Mesendoderm (in vitro differentiated cells): ENCODE measurements at regions not wholly inside any gene's neighbourhood (a gene's known extent, or its start where the extent isn't known, plus 50 kb on each side); places are given as distances from the start of the nearest gene placed in this dataset.
A peak's percentile ranks its signal among the peaks of the same experiment; 100 is the strongest.

Experiments
- DNase-seq: peaks from one replicate; pipeline ENCODE4 v3.0.0; 2013
- H2AK5ac ChIP-seq: 2 replicates; pipeline ENCODE4 v1.6.1; 2013; ENCODE audit warnings: low read length, inconsistent platforms
- H2BK120ac ChIP-seq: 2 replicates; pipeline ENCODE4 v1.6.1; 2013; ENCODE audit warnings: low read depth, mild to moderate bottlenecking, low read length, moderate library complexity, mixed read lengths
- H2BK15ac ChIP-seq: replicated peaks from 2 replicates; pipeline ENCODE4 v1.6.1; 2013; ENCODE audit warnings: low read depth, mild to moderate bottlenecking, moderate library complexity
- H2BK5ac ChIP-seq: 2 replicates; pipeline ENCODE4 v1.6.1; 2013; ENCODE audit warnings: low read length, inconsistent platforms
- H3K18ac ChIP-seq: 2 replicates; pipeline ENCODE4 v1.6.1; 2013; ENCODE audit warnings: mild to moderate bottlenecking, low read length, mixed read lengths
- H3K23ac ChIP-seq: one replicate; pipeline ENCODE4 v1.6.1; 2013; ENCODE audit warnings: low read length
- H3K27ac ChIP-seq: 2 replicates; pipeline ENCODE4 v1.5.1; 2013; ENCODE audit warnings: low read depth, mild to moderate bottlenecking, inconsistent platforms, low read length, moderate library complexity
- H3K27me3 ChIP-seq: 2 replicates; pipeline ENCODE4 v1.6.1; 2013; ENCODE audit warnings: low read length, control low read depth, mild to moderate bottlenecking, inconsistent platforms; ENCODE audit not compliant: insufficient read depth, poor library complexity
- H3K36me3 ChIP-seq: 2 replicates; pipeline ENCODE4 v1.6.1; 2013; ENCODE audit warnings: low read length, inconsistent platforms; ENCODE audit not compliant: control insufficient read depth, insufficient read depth
- H3K4ac ChIP-seq: one replicate; pipeline ENCODE4 v1.6.1; 2013; ENCODE audit warnings: low read depth, mild to moderate bottlenecking, low read length, moderate library complexity
- H3K4me1 ChIP-seq: 2 replicates; pipeline ENCODE4 v1.6.1; 2013; ENCODE audit warnings: low read depth, low read length, inconsistent platforms; ENCODE audit not compliant: control insufficient read depth
- H3K4me2 ChIP-seq: 2 replicates; pipeline ENCODE4 v1.6.1; 2013; ENCODE audit warnings: low read length
- H3K4me3 ChIP-seq: 2 replicates; pipeline ENCODE4 v1.5.1; 2013; ENCODE audit warnings: mild to moderate bottlenecking, low read length
- H3K56ac ChIP-seq: one replicate; pipeline ENCODE4 v1.6.1; 2013; ENCODE audit warnings: low read length
- H3K79me1 ChIP-seq: 2 replicates; pipeline ENCODE4 v1.6.1; 2013; ENCODE audit warnings: low read length, inconsistent platforms
- H3K79me2 ChIP-seq: 2 replicates; pipeline ENCODE4 v1.6.1; 2013; ENCODE audit warnings: mild to moderate bottlenecking, low read length; ENCODE audit not compliant: control insufficient read depth, insufficient read depth
- H3K9ac ChIP-seq: 2 replicates; pipeline ENCODE4 v1.6.1; 2013; ENCODE audit warnings: low read length, inconsistent platforms
- H4K5ac ChIP-seq: one replicate; pipeline ENCODE4 v1.6.1; 2013; ENCODE audit warnings: low read length
- H4K8ac ChIP-seq: one replicate; pipeline ENCODE4 v1.6.1; 2013; ENCODE audit warnings: low read depth, mild to moderate bottlenecking, control low read depth, low read length, moderate library complexity
- WGBS: extraction: QIAGEN DNeasy Blood & Tissue Kit; methylation state at CpG from one replicate; pipeline ENCODE4 v1.1.7; 2013; ENCODE audit warnings: low lambda C conversion rate, missing lambda C conversion rate; ENCODE audit not compliant: insufficient coverage; ENCODE audit errors: extremely low coverage; 5-methylcytosine and 5-hydroxymethylcytosine counted together

DNA sequence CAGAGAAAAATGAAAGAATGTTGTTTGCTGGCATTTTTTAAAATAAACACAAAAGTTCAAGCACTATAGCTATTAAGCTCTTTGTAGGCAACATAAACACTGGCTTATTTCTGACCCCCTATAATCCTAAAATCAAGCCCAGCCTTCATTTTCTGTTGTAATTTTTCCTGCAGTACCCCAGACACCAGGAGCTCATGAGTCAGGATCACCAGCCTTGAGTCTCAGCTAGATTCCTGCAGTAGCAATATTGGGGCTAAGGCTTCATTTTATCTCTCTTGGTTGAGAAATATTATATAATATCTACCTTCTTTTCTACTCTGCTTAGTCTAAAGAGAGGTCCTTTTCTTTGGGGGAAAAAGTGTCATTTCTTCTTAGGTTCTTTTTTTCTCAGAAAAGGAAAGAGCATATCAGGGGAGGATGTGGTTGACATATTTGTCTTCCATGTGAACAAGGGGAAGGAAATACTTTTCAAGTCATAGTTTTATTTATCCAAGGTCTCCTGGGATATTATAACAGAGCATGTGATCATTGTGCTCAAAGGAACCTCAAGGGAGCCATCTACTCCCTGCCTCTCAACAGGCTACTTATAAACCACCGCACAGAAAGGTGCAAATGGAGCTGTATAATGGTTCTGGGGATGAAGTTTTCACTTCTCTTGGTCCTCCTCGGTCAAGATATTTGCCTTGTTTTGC lies 678.3 kb upstream of the NR3C2 start:
- no peak overlapping the region for H3K9ac ChIP-seq
- H3K4me2 ChIP-seq = no peak overlapping the region
- no CpG with 5 or more reads among the region's 2 CpGs for WGBS
- no peak overlapping the region for H3K23ac ChIP-seq
- no peak overlapping the region for H3K4me3 ChIP-seq
- no peak overlapping the region for H4K5ac ChIP-seq
- H3K79me1 ChIP-seq = no peaks in the 10 kb centered on the region
- H3K27ac ChIP-seq = no peak overlapping the region
- H3K79me2 ChIP-seq = no peaks in the 10 kb centered on the region
- H2BK5ac ChIP-seq = no peak overlapping the region
- no peak overlapping the region for H2BK120ac ChIP-seq
- no peak for DNase-seq
- no peaks in the 10 kb centered on the region for H3K27me3 ChIP-seq
- no peak overlapping the region for H2AK5ac ChIP-seq
- H2BK15ac ChIP-seq = no peak overlapping the region
- no peaks in the 10 kb centered on the region for H3K36me3 ChIP-seq
- no peaks in the 10 kb centered on the region for H3K4me1 ChIP-seq
- H3K56ac ChIP-seq = no peak overlapping the region
- H3K4ac ChIP-seq = no peak overlapping the region
- H3K18ac ChIP-seq = no peak overlapping the region
- H4K8ac ChIP-seq = no peak overlapping the region

GRCh38 chr4:149116806-149117205 lies 674.6 kb upstream of the NR3C2 start:
- H3K4ac ChIP-seq = no peak overlapping the region
- no peak for DNase-seq
- H3K27ac ChIP-seq = no peak overlapping the region
- H3K9ac ChIP-seq = no peak overlapping the region
- H3K36me3 ChIP-seq = no peaks in the 10 kb centered on the region
- no peak overlapping the region for H2BK5ac ChIP-seq
- no peak overlapping the region for H2AK5ac ChIP-seq
- no peaks in the 10 kb centered on the region for H3K79me1 ChIP-seq
- no peaks in the 10 kb centered on the region for H3K27me3 ChIP-seq
- H3K56ac ChIP-seq = no peak overlapping the region
- no peak overlapping the region for H3K4me2 ChIP-seq
- no peak overlapping the region for H2BK120ac ChIP-seq
- H4K5ac ChIP-seq = no peak overlapping the region
- no CpG with 5 or more reads among the region's 2 CpGs for WGBS
- no peaks in the 10 kb centered on the region for H3K79me2 ChIP-seq
- H3K18ac ChIP-seq = no peak overlapping the region
- no peak overlapping the region for H2BK15ac ChIP-seq
- no peak overlapping the region for H4K8ac ChIP-seq
- H3K4me3 ChIP-seq = no peak overlapping the region
- H3K23ac ChIP-seq = no peak overlapping the region
- no peaks in the 10 kb centered on the region for H3K4me1 ChIP-seq

GRCh38 chr4:149113804-149114430 lies 671.7 kb upstream of the NR3C2 start:
- no peak overlapping the region for H4K5ac ChIP-seq
- H2BK5ac ChIP-seq = no peak overlapping the region
- DNase-seq = no peak
- no peaks in the 10 kb centered on the region for H3K79me2 ChIP-seq
- H3K27me3 ChIP-seq = no peaks in the 10 kb centered on the region
- H3K36me3 ChIP-seq = no peaks in the 10 kb centered on the region
- H3K4ac ChIP-seq = no peak overlapping the region
- WGBS = no CpG with 5 or more reads among the region's 1 CpG
- no peak overlapping the region for H3K27ac ChIP-seq
- no peak overlapping the region for H2BK120ac ChIP-seq
- H3K56ac ChIP-seq = no peak overlapping the region
- H3K23ac ChIP-seq = no peak overlapping the region
- no peak overlapping the region for H2BK15ac ChIP-seq
- H4K8ac ChIP-seq = no peak overlapping the region
- no peak overlapping the region for H3K4me2 ChIP-seq
- H3K4me1 ChIP-seq = no peaks in the 10 kb centered on the region
- H3K18ac ChIP-seq = no peak overlapping the region
- no peaks in the 10 kb centered on the region for H3K79me1 ChIP-seq
- no peak overlapping the region for H3K4me3 ChIP-seq
- no peak overlapping the region for H2AK5ac ChIP-seq
- no peak overlapping the region for H3K9ac ChIP-seq

DNA sequence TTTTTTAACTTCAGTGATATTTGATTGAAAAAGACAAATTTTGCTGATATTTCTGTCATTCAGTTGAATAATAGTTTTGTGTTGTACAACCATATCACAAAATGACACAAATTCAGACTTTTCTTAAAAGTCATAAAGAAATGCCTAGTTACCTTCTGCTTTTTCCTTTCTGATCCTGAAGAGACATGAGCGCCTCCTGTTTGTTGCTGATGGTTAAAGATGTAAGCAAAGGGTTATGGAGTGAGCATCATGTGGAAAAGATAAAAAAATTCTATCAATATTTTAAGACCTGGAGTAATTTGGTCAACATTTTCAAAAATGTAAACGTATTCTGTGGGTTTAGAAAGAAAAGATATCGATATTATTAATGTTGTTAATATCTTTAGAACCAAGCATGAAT lies 669.9 kb upstream of the NR3C2 start:
- no peak overlapping the region for H3K9ac ChIP-seq
- no peak overlapping the region for H3K4me2 ChIP-seq
- no peak overlapping the region for H2BK15ac ChIP-seq
- H3K36me3 ChIP-seq = no peaks in the 10 kb centered on the region
- H3K18ac ChIP-seq = no peak overlapping the region
- H3K4me1 ChIP-seq = no peaks in the 10 kb centered on the region
- no peak overlapping the region for H2AK5ac ChIP-seq
- H2BK120ac ChIP-seq = no peak overlapping the region
- no peak overlapping the region for H2BK5ac ChIP-seq
- DNase-seq = peak; percentile 8
- no peak overlapping the region for H4K5ac ChIP-seq
- H4K8ac ChIP-seq = no peak overlapping the region
- no peak overlapping the region for H3K23ac ChIP-seq
- no peak overlapping the region for H3K4ac ChIP-seq
- H3K27ac ChIP-seq = no peak overlapping the region
- H3K4me3 ChIP-seq = no peak overlapping the region
- no peaks in the 10 kb centered on the region for H3K27me3 ChIP-seq
- WGBS = 100% methylated on average over 2 of the region's 3 CpGs
- no peak overlapping the region for H3K56ac ChIP-seq
- H3K79me2 ChIP-seq = no peaks in the 10 kb centered on the region
- no peaks in the 10 kb centered on the region for H3K79me1 ChIP-seq

- no peaks in the 10 kb centered on the region for H3K4me1 ChIP-seq
- H3K18ac ChIP-seq = no peak overlapping the region
- H2BK5ac ChIP-seq = no peak overlapping the region
- no peak overlapping the region for H2BK15ac ChIP-seq
- H3K56ac ChIP-seq = no peak overlapping the region
- no peak overlapping the region for H3K4me3 ChIP-seq
- H3K79me2 ChIP-seq = no peaks in the 10 kb centered on the region
- no peak overlapping the region for H3K27ac ChIP-seq
- DNase-seq = no peak
- no peaks in the 10 kb centered on the region for H3K27me3 ChIP-seq
- no peak overlapping the region for H2BK120ac ChIP-seq
- H3K23ac ChIP-seq = no peak overlapping the region
- no peak overlapping the region for H2AK5ac ChIP-seq
- no peak overlapping the region for H3K4me2 ChIP-seq
- H3K79me1 ChIP-seq = no peaks in the 10 kb centered on the region
- H3K9ac ChIP-seq = no peak overlapping the region
- no peak overlapping the region for H4K5ac ChIP-seq
- no peaks in the 10 kb centered on the region for H3K36me3 ChIP-seq
- no peak overlapping the region for H3K4ac ChIP-seq
- no CpG with 5 or more reads among the region's 3 CpGs for WGBS
- H4K8ac ChIP-seq = no peak overlapping the region
Measured at GRCh38 chr4:149110481-149110880, 668.3 kb upstream of the NR3C2 start.

DNA sequence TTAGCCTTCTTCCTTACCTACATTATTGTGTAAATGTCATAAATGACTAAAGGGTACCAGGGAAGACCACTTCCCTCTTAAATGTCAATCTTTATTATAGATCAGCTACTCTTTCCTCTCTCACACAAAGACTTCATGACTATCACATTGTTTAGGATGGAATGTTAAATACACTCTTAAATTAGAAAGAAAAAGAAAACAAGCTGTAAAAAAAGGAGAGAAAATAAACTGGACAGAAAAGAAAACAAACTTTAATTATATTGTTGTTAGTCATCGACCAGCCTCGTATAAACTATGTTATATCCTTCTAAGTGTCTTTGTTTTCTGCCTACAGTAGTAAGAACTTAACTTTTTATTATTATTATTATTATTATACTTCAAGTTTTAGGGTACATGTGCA lies 666.4 kb upstream of the NR3C2 start:
- no peak overlapping the region for H2BK5ac ChIP-seq
- H3K23ac ChIP-seq = no peak overlapping the region
- WGBS = no CpG with 5 or more reads among the region's 2 CpGs
- H3K4me1 ChIP-seq = no peaks in the 10 kb centered on the region
- H3K4ac ChIP-seq = no peak overlapping the region
- H2BK120ac ChIP-seq = no peak overlapping the region
- H3K27me3 ChIP-seq = no peaks in the 10 kb centered on the region
- no peak overlapping the region for H4K8ac ChIP-seq
- H3K56ac ChIP-seq = no peak overlapping the region
- H3K9ac ChIP-seq = no peak overlapping the region
- H3K79me2 ChIP-seq = no peaks in the 10 kb centered on the region
- no peak for DNase-seq
- no peak overlapping the region for H3K27ac ChIP-seq
- no peak overlapping the region for H3K4me2 ChIP-seq
- H4K5ac ChIP-seq = no peak overlapping the region
- no peak overlapping the region for H3K18ac ChIP-seq
- no peak overlapping the region for H2AK5ac ChIP-seq
- no peaks in the 10 kb centered on the region for H3K79me1 ChIP-seq
- no peak overlapping the region for H3K4me3 ChIP-seq
- no peak overlapping the region for H2BK15ac ChIP-seq
- H3K36me3 ChIP-seq = no peaks in the 10 kb centered on the region
